GM18508 (cell line): ENCODE measurements at regions not wholly inside any gene's neighbourhood (a gene's known extent, or its start where the extent isn't known, plus 50 kb on each side); places are given as distances from the start of the nearest gene placed in this dataset.

Experiments used
- ATAC-seq: cut with Tn5 transposase; IDR thresholded peaks from one replicate; pipeline ENCODE4 v1.9.1; 2021; ENCODE audit warnings: moderate number of reproducible peaks; ENCODE audit not compliant: insufficient read depth, unreplicated experiment

DNA sequence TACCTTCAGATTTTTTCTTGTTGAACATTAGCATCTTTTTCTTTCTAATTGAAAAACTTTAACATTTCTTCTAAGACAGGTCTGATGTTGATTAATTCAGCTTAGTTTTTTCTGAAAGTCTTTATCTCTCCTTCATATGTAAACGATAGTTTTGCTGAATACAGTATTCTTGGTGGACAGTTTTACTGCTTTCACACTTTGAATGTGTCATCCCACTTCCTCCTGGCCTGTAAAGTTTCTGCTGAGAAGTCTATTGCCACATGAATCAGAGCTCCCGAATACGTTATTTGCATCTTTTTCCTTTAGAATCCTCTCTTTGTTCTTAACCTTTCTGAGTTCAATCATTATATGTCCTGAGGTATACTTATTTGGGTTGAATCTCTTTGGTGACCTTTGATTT, 344.2 kb downstream of the OLFM3 start:
- no peak for ATAC-seq

DNA sequence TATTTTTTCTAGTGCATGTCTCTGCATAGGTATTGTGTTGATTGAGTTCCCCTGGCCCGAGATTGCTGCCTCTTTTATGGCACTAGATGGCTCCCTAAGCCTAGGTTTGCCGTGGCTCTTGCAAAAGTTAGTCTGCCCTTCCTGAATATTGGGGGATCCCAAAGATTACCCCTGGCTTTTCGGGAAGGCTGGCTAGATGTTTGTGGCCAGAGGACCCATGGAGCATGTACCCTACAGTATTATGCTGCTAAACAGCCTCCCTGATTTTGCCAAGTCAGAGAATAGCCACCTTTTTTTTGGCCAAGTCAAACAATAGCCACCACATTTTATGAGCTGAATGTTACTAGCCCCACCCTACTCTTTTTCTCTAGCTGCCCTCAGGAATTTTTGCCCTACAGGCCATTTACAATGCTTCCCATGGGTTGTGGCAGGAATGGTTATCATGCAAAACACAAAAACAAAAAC, 343.2 kb downstream of the OLFM3 start:
- ATAC-seq: no peak

DNA sequence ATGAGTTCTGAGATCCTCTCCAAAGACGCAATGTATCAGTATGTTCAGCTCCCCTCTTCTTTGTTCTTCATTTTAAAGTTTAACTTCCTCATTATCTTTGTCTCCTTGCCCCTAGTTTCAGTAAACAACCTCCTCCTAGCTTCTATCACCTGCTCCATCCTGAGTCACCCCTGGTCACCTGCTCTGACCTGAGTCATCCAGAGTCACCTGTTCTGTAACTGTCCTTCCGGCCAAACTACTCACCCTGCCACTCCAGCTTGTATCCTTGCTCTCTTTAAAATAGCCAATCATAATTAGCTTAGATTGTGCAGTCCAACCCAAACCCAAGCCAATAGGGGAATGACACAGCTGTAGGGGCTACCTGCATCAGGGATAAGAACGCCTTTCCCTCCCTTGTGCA, 332.0 kb downstream of the OLFM3 start:
- ATAC-seq: no peak

DNA sequence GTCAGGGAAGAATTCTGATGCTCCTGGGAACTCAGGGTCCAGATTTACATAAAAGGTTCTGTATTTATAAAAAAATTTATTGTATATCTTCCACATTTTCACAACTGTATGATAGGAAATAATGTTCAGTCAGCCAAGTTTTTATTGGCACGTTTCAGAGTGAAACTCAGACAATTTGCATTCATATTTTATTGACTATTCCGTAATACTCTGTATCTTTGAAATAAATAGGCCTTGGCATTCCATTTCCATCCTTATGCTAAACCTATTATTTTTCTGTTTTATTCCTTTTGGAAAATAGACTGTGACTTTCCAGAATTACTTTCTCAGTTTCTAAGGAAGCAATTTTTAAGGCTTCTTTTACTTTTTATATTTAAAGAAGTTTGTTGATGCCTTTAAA, 329.0 kb downstream of the OLFM3 start:
- no peak for ATAC-seq

DNA sequence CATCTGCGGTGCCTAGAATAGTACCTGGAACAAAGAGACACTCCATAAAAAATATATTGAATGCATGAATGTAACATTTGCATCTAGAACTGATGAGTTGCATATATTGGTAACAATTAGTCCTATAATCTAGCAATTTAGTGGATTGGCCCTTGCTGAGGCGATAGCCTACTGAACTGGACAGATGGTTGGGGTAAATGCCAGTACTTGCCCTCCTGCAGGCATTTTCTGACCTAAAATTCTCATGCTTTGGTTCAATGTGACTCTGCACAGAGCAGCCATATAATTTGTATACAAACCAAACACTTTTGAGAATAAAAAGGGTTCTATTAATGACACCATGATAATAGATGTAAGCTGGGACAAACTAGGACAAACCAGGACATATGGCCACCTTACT, 313.6 kb downstream of the OLFM3 start:
- ATAC-seq: no peak

DNA sequence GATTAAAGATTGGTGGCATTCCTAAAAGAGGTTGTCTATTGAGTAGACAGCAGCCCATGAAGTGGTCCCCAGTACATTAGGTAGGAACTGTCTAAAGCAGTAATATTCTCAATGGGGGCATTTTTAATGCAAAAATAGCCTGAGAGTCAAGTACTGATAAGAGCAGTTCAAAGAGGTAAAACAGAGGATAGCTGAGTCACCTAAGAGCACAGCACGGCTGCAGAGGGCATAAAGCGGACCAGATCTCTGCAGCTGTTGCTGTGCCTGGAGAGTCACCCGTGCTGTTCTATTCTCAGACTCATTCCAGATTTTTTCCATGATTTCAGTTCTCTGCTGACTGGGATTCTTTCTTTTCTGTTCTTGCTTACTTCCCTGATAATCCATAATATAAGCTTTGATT, 313.2 kb downstream of the OLFM3 start:
- no peak for ATAC-seq

DNA sequence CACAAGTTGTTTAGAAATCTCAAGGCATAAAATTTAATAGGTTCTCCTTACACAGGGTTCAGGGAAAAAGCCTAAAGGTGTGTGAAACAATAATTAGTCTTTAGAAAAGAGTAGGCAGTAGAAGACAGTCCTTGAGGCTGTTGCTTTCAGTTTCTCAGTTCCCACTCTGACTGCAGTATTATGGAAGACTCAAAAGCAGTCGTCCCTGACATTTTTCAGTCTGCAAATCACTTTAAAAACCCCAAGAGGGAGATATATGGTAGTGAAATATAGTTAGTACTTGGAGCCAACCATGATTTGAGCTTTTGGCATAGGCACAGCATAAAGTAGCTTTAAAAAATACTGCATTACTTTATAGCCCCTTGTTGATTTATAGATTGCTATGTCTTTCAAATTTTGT, 299.7 kb downstream of the OLFM3 start:
- ATAC-seq: no peak

DNA sequence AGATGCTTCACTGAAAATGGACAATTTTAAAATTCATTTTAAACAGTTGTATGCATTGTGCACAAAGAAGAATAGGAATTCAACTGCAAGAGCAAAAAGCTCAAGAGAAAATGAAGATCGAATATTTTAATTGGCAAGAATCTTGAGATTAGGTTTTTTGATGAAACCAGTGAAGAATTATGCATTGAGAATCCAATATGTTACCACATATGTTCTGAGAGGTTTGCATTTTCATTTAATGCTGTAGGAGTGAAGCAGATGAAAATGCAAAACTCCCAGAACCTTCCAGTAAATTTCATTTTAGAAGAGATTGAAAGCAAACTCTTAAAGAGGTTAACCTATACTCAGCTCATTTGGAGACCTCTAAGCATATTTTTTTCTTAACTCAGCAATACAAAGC, 298.0 kb downstream of the OLFM3 start:
- ATAC-seq: no peak

DNA sequence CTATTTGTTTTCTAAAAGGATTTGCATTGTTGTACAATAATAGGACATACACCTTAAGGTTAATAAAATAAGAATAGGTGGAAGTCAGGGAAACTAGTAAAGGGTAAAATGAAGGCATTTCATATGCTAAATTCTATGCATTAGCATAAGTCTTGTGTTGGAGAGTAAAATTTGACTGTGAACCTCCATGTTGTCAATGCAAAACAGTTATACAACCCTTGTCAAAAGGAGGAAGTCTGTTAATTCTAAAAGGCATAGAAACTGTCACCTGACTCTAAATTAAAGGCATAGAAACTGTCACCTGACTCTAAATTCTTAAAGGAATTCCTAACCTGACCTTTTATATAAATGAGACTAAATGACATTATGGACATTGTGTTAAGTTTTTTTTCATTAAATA, 291.8 kb downstream of the OLFM3 start:
- ATAC-seq: no peak

DNA sequence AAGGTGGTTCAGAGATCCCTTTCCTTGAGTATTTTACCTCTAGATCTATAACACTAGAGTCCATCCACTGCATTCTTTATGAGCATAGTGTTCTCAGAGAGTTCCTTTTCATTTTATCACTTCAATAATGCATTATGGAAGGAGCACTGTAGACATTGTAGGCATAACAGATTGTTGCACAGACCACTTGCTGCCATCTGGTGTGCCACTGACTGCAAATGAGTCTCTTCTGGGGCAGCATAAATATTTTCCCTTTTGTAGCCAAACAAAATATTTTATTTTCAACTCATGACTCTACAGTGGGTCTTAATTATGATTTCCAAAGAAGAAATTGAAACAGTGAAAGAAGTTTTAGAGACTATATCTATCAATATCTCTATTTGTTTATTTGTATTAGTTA, 290.4 kb downstream of the OLFM3 start:
- no peak for ATAC-seq

DNA sequence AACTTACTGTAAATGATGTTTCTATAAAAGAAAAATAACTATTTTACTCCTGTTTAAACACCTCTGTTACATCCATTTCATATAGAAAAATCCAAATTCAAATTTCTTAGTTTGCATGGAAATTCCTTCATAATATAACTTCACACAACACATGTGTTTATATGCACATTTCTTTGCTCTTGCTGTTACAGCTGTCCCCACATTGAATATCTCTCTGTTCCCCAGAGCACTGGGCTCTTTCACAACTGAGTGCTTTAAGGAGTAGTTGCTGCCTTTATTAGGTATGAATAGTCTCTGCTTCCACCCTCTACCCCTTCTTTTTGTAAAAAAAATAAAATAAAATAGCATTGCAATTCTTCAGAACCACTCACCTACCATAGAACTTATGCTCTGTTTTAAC, 287.0 kb downstream of the OLFM3 start:
- no peak for ATAC-seq

DNA sequence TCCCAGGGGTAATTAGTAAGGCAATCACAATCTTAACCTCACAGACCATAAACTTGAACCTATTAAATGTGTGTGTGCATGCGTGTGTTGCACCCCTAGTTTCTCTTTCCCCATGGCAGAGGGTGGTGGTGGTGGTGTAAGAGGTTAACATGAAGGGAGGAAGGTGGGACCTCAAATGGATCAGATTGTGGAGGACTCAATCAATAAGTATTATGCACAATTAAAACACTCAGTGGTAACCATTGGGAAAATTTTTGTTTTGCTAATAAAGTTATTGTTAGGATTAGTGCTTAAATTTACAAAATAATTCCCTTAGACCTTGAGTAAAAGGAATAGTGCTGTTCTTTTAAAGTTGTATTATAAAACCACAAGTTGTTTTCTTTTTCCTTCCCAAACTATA, 283.0 kb downstream of the OLFM3 start:
- no peak for ATAC-seq

DNA sequence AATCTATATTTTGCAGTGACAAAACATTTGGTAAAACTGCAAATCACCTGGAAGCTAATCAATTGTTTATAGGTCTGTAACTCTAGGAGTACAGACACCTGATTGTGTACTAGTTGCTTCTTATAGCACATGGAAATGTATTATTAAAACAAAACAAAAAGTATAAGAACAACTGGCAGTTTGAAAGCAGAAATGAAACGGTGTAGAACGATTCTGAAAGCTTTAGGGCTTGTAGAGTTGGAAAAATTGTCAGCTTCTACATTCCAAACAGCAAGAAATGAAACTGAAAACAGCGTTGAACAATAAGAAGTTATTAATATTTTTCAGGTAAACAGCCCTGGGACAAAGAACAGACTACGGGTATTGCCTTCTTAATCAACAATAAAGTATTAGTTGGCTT, 273.3 kb downstream of the OLFM3 start:
- ATAC-seq: no peak

DNA sequence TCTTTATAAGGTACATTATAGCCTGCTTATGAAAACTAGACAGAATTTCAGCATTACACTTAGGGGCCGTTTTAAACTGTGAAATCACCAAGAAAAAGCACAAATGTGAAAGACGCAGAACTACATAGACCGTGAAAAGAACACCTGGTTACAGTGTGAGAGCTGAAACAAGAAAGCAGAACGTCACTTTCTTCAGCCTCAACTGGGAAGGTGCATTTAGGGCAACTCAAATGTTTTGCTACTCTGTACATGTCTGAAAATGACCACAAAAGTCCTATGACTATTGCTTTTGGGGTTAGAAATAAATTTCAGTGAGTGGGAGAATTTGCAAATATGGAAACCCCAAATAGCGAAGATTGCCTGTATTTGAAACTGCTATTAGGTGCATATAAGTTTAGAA, 268.7 kb downstream of the OLFM3 start:
- ATAC-seq: no peak

DNA sequence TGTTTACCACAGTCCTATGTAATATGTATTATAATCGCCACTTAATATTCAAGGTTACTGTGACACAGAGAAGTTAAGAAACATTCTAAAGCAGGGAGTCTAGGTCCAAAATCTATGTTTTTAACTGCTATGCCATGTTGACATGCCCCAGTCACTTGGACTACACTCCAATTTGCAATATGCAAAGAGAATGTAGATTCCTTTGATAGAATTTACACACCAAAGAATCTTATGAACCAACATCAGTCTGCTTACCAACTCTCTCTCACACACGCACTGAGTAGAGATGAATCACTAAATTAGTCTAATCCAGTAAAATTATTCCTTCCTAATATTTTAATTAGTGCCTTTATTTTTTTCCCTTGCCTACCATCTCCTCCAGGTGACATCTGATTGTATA, 266.2 kb downstream of the OLFM3 start:
- ATAC-seq: no peak

DNA sequence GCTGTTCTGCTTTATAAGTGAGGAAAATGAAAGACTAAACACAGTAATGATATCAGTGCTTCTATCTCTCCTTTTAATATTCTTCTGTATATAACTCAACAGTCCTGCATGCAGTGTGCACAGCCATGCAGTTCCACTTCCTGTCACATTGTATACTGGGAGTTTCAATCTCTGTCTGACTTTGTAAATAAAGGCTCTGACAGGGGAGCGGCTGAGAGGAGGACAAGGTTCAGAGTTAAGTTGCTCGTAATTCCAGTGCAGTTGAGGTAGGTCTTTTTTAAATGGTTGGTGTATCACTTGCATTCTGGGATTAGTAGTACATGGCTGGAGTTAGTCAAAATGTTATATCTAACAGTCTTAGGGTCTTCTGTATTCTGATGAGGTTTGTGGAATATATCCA, 264.5 kb downstream of the OLFM3 start:
- peak; percentile 56 for ATAC-seq

DNA sequence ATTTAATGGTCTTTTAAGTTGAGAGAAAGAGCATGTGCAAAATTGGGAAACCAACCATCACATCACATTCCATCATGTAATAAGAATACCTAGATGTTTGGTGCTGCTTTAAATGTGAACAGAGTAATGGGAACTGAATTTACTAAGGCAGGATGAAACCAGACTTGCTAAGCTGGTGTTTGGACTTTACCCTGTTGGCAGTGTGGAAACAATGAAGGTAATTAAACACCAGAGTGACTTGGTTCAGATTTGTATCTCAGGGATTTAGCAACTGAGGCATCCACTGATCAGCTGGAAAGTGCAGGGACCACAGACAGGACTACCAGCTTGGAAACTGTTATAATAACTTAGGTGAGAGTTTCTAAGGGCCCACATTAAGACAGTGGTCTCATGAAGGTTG, 263.4 kb downstream of the OLFM3 start:
- no peak for ATAC-seq

DNA sequence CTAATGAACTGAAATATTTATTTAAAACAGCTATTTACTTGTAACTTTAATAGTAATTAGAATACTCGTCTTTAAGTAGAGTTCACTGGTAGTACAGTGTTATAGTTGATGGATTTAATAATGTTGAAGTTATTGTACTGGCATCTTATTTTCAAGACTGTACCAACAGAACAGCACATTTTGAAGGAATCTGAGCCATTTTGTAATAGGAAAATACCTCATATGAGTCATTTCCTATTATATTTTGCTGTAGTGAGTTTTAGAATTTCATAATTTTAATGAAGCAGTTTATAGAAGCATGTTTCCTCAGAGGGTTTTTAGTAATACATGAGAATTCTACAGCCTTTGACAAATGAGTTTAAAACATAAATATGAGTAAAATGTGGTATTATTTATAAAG, 258.3 kb downstream of the OLFM3 start:
- ATAC-seq: no peak

DNA sequence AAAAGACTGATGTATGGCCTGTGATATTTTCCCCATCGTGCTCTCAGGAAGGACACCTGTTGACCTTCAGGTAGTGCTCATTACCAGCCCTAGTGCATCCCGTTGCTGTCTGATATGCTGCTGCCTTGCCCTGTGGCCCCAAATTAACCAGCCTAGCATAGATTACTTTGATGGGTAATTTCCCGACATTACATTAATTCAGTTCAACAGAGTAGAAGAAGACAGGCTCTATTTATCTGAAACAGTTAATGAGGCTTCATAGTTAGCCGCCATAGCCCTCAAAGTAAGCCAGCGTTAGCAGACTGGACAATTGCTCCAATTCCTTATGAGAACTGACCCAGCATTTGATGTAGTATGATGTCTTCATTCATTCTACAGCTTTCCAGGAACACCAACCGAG, 257.6 kb downstream of the OLFM3 start:
- ATAC-seq: no peak

DNA sequence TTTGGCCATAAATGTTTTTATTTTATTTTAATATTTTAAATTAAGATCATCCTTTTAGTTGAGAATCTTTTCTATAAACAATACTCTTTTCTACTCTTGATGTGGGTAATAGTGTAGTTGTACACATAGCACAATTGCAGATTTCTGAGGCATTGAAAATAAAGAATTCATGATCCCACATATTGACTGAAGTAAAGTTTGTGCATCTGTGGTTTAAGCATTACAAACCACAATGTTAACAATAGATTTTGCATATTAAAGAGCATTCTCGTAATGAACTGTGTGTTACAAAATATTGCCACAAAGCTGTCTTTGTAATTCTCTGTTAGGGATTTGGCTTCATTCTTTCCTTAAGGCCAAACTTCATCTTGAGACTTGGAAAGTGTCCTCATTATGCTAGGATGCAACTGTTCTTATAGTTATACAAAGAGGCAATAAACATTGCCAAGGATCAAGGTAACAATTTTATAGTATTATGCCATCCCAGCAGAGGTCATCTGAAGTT, 256.8 kb downstream of the OLFM3 start:
- no peak for ATAC-seq

DNA sequence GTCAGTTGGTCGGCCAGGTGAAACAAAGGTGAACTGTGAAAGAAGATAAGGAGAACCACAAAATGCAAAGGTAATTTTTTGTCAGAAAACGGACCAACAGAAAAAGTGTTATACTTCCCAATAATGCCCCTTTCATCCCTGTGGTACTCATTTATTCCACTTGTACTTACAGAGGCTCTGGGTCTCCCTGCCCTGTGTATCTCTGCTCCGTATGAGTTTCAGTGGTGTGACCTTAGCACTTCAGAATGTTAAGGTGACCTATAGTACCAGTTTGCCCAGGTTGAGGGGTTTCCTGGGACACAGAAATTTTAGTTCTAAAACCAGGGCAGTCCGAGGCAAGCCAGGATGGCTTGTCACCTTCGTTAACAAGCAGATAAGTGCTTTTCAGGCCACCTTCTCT, 254.8 kb downstream of the OLFM3 start:
- no peak for ATAC-seq

DNA sequence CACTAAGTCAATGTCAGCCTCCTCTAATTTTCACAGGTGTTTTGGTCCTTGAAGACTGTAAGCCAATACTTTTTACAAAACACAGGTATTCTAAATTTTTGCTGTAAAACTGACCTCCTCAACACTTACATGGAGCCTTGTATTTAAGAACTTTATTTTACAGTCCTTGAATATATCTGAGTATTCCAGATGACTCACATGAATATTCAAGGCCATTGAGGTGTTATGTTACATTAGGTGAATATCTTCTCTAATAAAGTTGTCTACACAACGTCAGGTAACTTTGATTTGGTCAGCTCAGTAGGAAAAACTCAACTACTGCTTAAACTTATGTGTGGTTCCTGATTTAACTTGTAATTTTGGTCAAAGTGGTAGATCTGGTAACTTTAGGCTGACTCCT, 254.2 kb downstream of the OLFM3 start:
- no peak for ATAC-seq

DNA sequence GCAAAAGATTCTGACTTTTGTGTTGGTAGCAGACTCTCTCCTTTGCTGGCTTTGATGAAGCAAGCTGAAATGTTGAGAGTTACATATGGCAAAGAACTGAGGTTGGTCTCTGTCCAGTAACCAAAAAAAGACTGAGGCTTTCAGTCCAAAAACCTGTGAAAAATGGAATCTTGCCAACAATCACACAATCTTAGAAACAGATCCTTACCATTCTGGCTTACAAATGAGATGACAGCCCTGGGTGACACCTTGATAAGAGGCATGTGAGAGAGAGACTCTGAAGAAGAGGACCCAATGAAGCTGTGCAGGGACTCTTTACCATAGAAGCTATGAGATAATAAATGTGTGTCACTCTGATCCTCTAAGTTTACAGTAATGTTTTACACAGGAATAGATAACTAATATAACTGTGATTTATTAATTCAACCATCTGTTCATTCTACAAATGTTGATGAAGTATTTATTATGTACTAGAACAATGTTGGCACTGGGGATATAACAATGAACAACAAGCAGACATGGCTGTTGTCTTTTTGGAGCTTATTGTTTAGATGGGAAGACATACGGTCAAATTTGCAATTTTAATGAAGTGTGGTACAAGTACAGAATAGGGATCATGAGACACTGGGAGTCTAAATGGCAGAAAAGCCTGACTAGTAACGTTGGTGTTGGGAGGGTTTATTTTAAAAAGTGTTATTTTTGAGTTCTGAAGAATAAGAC, 251.0 kb downstream of the OLFM3 start:
- no peak for ATAC-seq
